GM12875 (cell line): ENCODE measurements at regions not wholly inside any gene's neighbourhood (a gene's known extent, or its start where the extent isn't known, plus 50 kb on each side); places are given as distances from the start of the nearest gene placed in this dataset.

Experiments used
- H3K4me3 ChIP-seq: one replicate; pipeline ENCODE4 v1.5.1; 2011; ENCODE audit warnings: low read depth, low read length, control low read depth
- TF ChIP-seq, protein P1 (sequence below): IDR thresholded peaks from 2 replicates; pipeline ENCODE4 v1.5.1; 2011; ENCODE audit warnings: low read depth, mild to moderate bottlenecking, control low read depth, inconsistent platforms, low read length, moderate library complexity, borderline replicate concordance; ENCODE audit not compliant: insufficient read depth

DNA sequence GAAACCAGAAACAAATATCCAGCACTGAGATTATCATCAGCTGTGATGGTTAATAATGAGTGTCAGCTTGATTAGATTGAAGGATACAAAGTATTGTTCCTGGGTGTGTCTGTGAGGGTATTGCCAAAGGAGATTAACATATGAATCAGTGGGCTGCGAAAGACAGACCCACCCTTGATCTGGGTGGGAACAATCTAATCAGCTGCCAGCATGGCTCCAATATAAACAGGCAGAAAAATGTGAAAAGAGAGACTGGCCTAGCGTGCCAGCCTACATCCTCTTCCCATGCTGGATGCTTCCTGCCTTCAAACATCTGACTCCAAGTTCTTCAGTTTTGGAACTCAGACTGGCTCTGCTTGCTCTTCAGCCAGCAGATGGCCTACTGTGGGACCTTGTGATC, 869.5 kb downstream of the SI start:
- H3K4me3 ChIP-seq, result no peak overlapping the region
- TF ChIP-seq, protein P1, sequence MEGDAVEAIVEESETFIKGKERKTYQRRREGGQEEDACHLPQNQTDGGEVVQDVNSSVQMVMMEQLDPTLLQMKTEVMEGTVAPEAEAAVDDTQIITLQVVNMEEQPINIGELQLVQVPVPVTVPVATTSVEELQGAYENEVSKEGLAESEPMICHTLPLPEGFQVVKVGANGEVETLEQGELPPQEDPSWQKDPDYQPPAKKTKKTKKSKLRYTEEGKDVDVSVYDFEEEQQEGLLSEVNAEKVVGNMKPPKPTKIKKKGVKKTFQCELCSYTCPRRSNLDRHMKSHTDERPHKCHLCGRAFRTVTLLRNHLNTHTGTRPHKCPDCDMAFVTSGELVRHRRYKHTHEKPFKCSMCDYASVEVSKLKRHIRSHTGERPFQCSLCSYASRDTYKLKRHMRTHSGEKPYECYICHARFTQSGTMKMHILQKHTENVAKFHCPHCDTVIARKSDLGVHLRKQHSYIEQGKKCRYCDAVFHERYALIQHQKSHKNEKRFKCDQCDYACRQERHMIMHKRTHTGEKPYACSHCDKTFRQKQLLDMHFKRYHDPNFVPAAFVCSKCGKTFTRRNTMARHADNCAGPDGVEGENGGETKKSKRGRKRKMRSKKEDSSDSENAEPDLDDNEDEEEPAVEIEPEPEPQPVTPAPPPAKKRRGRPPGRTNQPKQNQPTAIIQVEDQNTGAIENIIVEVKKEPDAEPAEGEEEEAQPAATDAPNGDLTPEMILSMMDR, result no peak

DNA sequence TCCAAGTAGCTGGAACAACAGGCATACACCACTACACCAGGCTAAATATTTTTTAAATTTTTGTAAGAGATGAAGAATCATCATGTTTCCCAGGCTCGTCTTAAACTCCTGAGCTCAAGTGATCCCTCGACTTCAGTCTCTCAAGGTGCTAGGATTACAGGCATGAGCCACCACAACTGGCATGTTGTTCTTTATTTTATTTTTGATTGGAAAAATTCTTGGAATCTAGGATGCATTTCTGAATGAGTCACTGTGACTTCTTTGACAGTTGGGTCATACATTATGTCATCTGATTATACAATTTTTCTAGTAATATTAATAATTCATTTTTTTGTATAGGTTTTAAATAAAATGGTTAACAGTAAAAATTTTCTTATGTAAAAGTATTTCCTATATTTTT, 870.2 kb downstream of the SI start:
- no peak overlapping the region for H3K4me3 ChIP-seq
- TF ChIP-seq, protein P1, result no peak

DNA sequence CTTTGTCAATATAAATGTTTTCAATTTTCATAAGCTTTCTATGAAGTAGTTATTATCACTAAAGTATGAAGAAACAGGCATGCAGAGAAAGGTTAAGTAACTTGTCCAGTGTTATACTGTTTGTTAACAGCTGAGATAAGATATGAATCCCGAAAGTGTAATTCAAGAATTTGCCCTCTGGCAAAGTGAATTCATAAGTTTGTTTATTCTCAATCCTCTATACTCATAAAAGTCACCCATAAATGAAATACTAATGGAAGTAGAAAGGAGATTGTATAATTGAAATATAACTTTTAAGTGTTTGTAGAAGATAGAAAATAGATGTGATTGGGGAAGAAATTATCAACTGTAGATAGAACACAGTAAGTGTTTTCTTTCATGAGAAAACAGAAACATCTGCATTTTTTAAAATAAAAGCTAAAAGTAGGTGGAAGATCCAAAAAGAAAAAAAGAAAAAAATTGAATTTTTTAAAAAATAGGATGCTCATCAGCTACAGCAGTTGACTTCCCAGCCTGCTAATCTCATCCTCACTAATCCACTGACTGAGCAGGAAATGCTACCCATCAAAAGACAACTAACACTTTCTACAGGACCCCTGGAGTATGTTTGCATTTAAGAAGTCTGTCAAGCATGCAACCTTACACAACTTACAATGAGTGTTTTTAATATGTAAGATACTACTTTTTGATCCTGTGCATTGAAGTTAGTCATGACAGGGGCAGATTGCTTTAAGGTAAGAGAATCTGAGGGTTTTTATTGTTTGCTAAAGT, 878.1 kb downstream of the SI start:
- no peak overlapping the region for H3K4me3 ChIP-seq
- TF ChIP-seq, protein P1, result no peak

DNA sequence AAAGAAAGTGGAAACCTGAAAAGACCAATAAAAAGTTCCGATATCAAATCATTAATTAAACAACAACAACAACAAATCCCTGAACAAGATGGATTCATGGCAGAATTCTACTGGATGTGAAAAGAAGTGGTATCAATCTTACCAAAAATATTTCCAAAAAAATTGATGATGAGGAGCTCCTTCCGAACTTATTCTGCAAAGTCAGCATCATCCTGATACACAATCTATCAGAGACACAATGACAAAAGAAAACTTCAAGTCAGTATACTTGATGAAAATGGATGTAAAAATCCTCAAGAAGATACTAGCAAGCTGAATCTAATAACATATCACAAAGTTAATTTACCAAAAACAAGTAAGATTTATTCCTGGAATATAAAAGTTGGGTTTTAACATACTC, 881.8 kb downstream of the SI start:
- TF ChIP-seq, protein P1, result no peak

DNA sequence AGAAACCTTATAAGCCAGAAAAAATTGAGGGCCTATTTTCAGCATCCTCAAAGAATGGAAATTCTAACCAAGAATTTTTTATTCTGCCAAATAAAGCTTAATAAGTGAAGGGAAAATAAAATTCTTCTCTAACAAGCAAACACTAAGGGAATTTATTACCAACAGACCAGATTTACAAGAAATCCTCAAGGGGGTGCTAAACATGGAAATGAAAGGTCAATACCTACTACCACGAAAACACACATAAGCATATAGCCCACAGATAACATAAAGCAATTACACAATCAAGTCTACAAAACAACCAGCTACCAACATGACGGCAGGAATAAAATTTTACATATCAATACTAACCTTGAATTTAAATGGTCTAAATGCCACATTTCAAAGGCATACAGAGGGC, 883.5 kb downstream of the SI start:
- TF ChIP-seq, protein P1, result no peak
- no peak overlapping the region for H3K4me3 ChIP-seq

More for the DNA sequence above, 881.8 kb downstream of the SI start:
- H3K4me3 ChIP-seq, result no peak overlapping the region

DNA sequence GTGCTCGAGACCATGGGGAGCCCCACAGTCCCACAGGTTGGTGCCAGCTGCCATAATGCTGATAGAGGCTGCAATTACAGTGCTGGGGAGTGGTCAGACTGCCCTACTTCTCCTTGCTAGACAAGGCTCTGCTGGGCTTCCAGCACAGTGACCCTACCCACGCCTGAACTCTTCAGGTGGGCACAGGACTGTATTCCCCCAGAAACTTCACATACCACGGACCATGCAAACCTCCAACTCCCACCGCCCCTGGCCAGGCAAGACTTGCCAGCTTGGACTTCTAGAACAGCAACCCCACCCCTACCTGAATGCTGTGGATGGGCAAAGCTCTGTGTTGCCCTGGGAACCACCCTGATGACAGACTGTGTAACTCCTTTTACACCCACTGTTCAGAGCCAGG, 885.3 kb downstream of the SI start:
- TF ChIP-seq, protein P1, result no peak
- no peak overlapping the region for H3K4me3 ChIP-seq

DNA sequence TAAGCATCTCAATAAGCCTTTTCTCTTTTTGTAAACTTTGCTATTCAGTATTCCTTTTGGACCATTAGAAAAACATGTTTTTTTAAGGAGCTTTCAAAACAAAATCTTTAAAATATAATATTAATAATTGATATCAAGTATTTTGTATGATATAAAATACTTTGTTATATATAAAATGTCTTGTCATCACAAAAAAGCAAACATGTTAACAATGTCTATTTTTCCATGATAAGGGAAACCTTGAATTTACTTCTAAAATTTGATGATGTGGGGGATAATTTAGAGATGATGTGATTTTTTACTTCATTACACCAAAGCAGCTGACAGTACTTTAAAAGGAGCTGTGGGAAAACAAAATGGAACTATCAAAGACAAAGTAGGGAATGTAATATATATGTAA, 887.7 kb downstream of the SI start:
- TF ChIP-seq, protein P1, result no peak
- no peak overlapping the region for H3K4me3 ChIP-seq
